Testis (tissue), 2 donors: ENCODE measurements at regions not wholly inside any gene's neighbourhood (a gene's known extent, or its start where the extent isn't known, plus 50 kb on each side); places are given as distances from the start of the nearest gene placed in this dataset.

Experiments used
- DNase-seq: peaks from one replicate; pipeline ENCODE4 v3.0.0-alpha.2; 2019
- H3K27ac ChIP-seq, 2 donors: fragments of 200-600 bp; sonication (generic); one replicate each; pipeline ENCODE4 v1.5.1; 2019
- H3K27me3 ChIP-seq: fragments of 200-600 bp; sonication (generic); one replicate; pipeline ENCODE4 v1.5.1; 2019
- H3K36me3 ChIP-seq: fragments of 200-600 bp; sonication (generic); one replicate; pipeline ENCODE4 v1.5.1; 2017; ENCODE audit warnings: low read depth; ENCODE audit errors: missing control alignments
- H3K4me1 ChIP-seq: fragments of 200-600 bp; sonication (generic); one replicate; pipeline ENCODE4 v1.5.1; 2019
- H3K4me3 ChIP-seq, 2 donors: fragments of 200-600 bp; sonication (generic); one replicate each; pipeline ENCODE4 v1.5.1; 2017 to 2019
- H3K9me3 ChIP-seq: fragments of 200-600 bp; sonication (generic); one replicate; pipeline ENCODE4 v1.5.1; 2017
- CTCF ChIP-seq, 3 experiments: fragments of 450-650 bp in 2 of 3; fragments of 200-600 bp in 1 of 3; sonication (generic) in 1 of 3; IDR thresholded peaks; one replicate each; pipeline ENCODE4 v1.5.1; 2016 to 2019; ENCODE audit warnings: antibody characterized with exemption in 3 of 3, mild to moderate bottlenecking in 2 of 3, moderate library complexity in 1 of 3
- POLR2A ChIP-seq: fragments of 450-650 bp; IDR thresholded peaks from one replicate; pipeline ENCODE4 v1.6.1; 2017; ENCODE audit warnings: antibody characterized with exemption, mild to moderate bottlenecking, moderate library complexity
- WGBS, 2 donors: methylation state at CpG; one replicate each; pipeline ENCODE4 v1.1.5; 2018; 5-methylcytosine and 5-hydroxymethylcytosine counted together
- intact Hi-C: fragments of 100-400 bp; cut with DNase I; formaldehyde crosslinking; loops from one replicate; pipeline ENCODE4 v1.15.1; 2023; ENCODE audit warnings: low total_unique reads

DNA sequence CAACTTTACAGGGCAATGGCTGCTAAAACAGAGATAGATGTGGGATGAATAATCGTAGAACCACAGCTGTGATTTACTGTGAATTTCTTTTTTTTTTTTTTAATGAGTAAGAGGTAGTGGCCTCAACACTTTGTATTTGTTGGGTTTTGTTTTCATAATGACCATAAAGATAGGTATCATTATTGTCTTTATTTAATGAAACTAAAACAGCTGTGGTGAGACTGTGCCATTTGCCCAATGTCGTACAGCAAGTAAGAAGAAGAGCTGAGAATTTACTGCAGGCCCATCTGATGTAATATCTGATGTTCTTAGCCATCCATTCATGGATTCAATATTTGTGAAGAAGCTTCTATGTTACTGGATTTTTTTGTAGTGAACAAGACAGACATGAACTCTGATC lies 271.2 kb downstream of the IPMK start:
- Histone ChIP-seq H3K27me3 (no peaks in the 10 kb centered on the region), H3K9me3 (no peaks in the 10 kb centered on the region), H3K4me3 (no peak overlapping the region), H3K4me1 (no peaks in the 10 kb centered on the region), H3K27ac (no peak overlapping the region), H3K36me3 (no peaks in the 10 kb centered on the region)
- intact Hi-C loops: no loop called here
- no peak for DNase-seq
- TF ChIP-seq POLR2A (no peak), CTCF (IDR thresholded peaks at IDR 0.05) (no peak)
- 89 to 92% methylated on average over 2 of the region's 2 CpGs for WGBS, 2 donors

GRCh38 chr10:57993302-57993701 lies 274.4 kb downstream of the IPMK start:
- Histone ChIP-seq H3K4me1 (no peaks in the 10 kb centered on the region), H3K9me3 (no peaks in the 10 kb centered on the region), H3K4me3 (no peak overlapping the region), H3K27ac (no peak overlapping the region), H3K36me3 (no peaks in the 10 kb centered on the region), H3K27me3 (no peaks in the 10 kb centered on the region)
- DNase-seq: no peak
- TF ChIP-seq CTCF (IDR thresholded peaks at IDR 0.05) (no peak), POLR2A (no peak)
- intact Hi-C loops: no loop called here
- WGBS, 2 donors: 80 to 91% methylated on average over 4 of the region's 4 CpGs

DNA sequence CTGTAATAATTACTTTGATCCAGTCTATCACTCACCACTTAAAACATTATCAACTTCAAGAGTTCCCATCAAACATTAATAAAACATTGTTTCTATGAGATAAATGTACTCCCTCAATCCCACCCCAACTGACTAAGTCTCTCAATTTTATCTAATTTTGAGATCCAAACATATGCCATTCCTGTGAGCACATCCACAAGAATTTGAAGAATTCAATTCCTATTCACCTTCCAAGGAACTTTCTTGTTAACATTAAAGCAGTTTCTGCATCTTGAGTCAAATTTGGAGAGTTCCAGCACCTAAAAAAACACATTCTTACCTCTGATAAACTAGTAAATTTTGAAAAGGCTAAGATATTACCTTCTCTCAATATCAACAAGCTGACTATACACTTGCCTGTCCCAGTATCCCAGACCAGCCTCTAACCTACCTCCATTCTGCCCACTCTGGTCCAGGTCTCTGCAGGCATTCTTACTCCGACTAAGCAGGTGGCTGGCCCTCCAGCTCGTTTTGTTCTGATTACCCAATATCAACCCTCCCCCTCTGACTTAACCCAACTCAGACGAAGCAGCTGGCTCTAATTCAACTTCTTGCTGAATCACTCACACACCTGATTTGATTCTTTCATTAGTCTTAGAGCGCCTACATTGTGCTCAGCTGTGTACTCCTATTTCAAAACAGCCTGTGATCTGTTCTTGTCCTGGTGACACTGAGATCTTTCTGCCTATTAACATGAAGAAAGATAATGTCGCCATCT lies 275.2 kb downstream of the IPMK start:
- no peaks in the 10 kb centered on the region for H3K36me3 ChIP-seq
- TF ChIP-seq CTCF (IDR thresholded peaks at IDR 0.05) (no peak), POLR2A (no peak)
- H3K27ac ChIP-seq: no peak overlapping the region
- no peaks in the 10 kb centered on the region for H3K4me1 ChIP-seq
- intact Hi-C loops: no loop called here
- DNase-seq: no peak
- no peak overlapping the region for H3K4me3 ChIP-seq
- H3K27me3 ChIP-seq: no peaks in the 10 kb centered on the region
- 59 to 62% methylated on average over 5 of the region's 5 CpGs for WGBS, 2 donors
- no peaks in the 10 kb centered on the region for H3K9me3 ChIP-seq

DNA sequence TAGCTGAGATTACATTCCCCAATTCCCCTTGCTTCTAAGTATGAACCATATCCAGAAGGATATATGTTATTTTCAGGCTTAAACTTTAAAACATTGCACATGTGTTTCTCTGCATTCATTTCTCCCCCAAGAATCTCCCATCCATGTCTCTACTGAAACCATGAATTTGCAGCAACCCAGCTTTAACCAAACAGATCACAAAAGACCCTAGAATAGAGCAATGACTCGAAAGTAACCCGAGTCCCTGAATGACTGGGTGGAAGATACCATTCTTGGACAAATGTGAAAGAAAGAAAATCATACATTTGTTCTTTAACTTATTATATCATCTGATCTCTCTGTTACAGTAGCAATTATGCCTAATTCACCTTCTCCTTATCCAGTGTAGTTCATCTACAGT lies 278.7 kb downstream of the IPMK start:
- Histone ChIP-seq H3K9me3 (no peaks in the 10 kb centered on the region), H3K27ac (no peak overlapping the region), H3K27me3 (no peaks in the 10 kb centered on the region), H3K36me3 (no peaks in the 10 kb centered on the region), H3K4me1 (no peaks in the 10 kb centered on the region), H3K4me3 (no peak overlapping the region)
- WGBS, 2 donors: 75 to 80% methylated on average over 2 of the region's 2 CpGs
- intact Hi-C loops: no loop called here
- DNase-seq: no peak
- no peak for TF ChIP-seq CTCF (IDR thresholded peaks at IDR 0.05)
- TF ChIP-seq POLR2A: no peak
